Stimulated activated CD8-positive, alpha-beta memory T cell treated with anti-CD3 and anti-CD28 coated beads, Interleukin-2, amount 100 ng/mL, for 1 hour (primary cell): ENCODE measurements at regions not wholly inside any gene's neighbourhood (a gene's known extent, or its start where the extent isn't known, plus 50 kb on each side); places are given as distances from the start of the nearest gene placed in this dataset.
"Not testable (repeated sequence)": the region's sequence is repeated elsewhere in the genome, so short reads cannot be mapped to it uniquely, and the experiment has no call there.

Source experiments
- DNase-seq, 2 donors: peaks; one replicate each; pipeline ENCODE4 v3.0.0-alpha.2; 2020; ENCODE audit warnings: low read depth in 2 of 2

- no peak for DNase-seq
These were observed 785.7 kb downstream of the CCDC85A start for GRCh38 chr2:56969513-56969912.

- no peak for DNase-seq
These were observed 787.7 kb downstream of the CCDC85A start for GRCh38 chr2:56971383-56971974.

- DNase-seq: no peak
These were observed 797.8 kb downstream of the CCDC85A start for GRCh38 chr2:56981554-56981953.

GRCh38 chr2:56985609-56986008 lies 801.8 kb downstream of the CCDC85A start:
- DNase-seq: no peak

- DNase-seq: no peak
These were observed 838.7 kb downstream of the CCDC85A start for GRCh38 chr2:57022496-57022895.

GRCh38 chr2:57044931-57045635 lies 861.3 kb downstream of the CCDC85A start:
- DNase-seq: no peak

- DNase-seq: no peak
These were observed 865.5 kb downstream of the CCDC85A start for GRCh38 chr2:57049273-57049672.

GRCh38 chr2:57050007-57050406 lies 866.2 kb downstream of the CCDC85A start:
- DNase-seq: no peak

GRCh38 chr2:57066301-57066700 lies 882.5 kb downstream of the CCDC85A start:
- not testable (repeated sequence) for DNase-seq

- DNase-seq: no peak
These were observed 891.4 kb downstream of the CCDC85A start for GRCh38 chr2:57075226-57075625.

GRCh38 chr2:57080035-57080434 lies 896.2 kb downstream of the CCDC85A start:
- DNase-seq: no peak

GRCh38 chr2:57084697-57085281 lies 901.0 kb downstream of the CCDC85A start:
- DNase-seq: no peak

- no peak for DNase-seq
These were observed 909.2 kb downstream of the CCDC85A start for GRCh38 chr2:57093020-57093419.

- DNase-seq: no peak
These were observed 914.1 kb downstream of the CCDC85A start for GRCh38 chr2:57097855-57098254.

- no peak for DNase-seq
These were observed 916.6 kb downstream of the CCDC85A start for GRCh38 chr2:57100436-57100835.

GRCh38 chr2:57105694-57106093 lies 921.9 kb downstream of the CCDC85A start:
- no peak for DNase-seq

GRCh38 chr2:57107353-57107752 lies 923.6 kb downstream of the CCDC85A start:
- no peak for DNase-seq

GRCh38 chr2:57111531-57111930 lies 927.7 kb downstream of the CCDC85A start:
- no peak for DNase-seq

- DNase-seq: no peak
These were observed 927.5 kb upstream of the VRK2 start for GRCh38 chr2:57119141-57119540.

GRCh38 chr2:57126410-57126809 lies 920.2 kb upstream of the VRK2 start:
- no peak for DNase-seq

GRCh38 chr2:57139179-57139578 lies 907.4 kb upstream of the VRK2 start:
- DNase-seq: no peak

GRCh38 chr2:57141269-57141668 lies 905.3 kb upstream of the VRK2 start:
- DNase-seq: no peak

GRCh38 chr2:57146951-57147350 lies 899.7 kb upstream of the VRK2 start:
- DNase-seq: no peak
